22Rv1 (cell line): ENCODE measurements at regions not wholly inside any gene's neighbourhood (a gene's known extent, or its start where the extent isn't known, plus 50 kb on each side); places are given as distances from the start of the nearest gene placed in this dataset.

Experiments
- ZFX ChIP-seq: fragments of 450-650 bp; IDR thresholded peaks from 2 replicates; pipeline ENCODE4 v1.6.1; 2017; ENCODE audit warnings: antibody characterized with exemption, borderline replicate concordance
- TF ChIP-seq, protein P1 (sequence below): fragments of 450-650 bp; IDR thresholded peaks from 2 replicates; pipeline ENCODE4 v1.5.1; 2017; ENCODE audit warnings: mild to moderate bottlenecking

GRCh38 chr3:181455276-181455675 is 256.4 kb upstream of the SOX2 start:
- TF ChIP-seq, protein P1, sequence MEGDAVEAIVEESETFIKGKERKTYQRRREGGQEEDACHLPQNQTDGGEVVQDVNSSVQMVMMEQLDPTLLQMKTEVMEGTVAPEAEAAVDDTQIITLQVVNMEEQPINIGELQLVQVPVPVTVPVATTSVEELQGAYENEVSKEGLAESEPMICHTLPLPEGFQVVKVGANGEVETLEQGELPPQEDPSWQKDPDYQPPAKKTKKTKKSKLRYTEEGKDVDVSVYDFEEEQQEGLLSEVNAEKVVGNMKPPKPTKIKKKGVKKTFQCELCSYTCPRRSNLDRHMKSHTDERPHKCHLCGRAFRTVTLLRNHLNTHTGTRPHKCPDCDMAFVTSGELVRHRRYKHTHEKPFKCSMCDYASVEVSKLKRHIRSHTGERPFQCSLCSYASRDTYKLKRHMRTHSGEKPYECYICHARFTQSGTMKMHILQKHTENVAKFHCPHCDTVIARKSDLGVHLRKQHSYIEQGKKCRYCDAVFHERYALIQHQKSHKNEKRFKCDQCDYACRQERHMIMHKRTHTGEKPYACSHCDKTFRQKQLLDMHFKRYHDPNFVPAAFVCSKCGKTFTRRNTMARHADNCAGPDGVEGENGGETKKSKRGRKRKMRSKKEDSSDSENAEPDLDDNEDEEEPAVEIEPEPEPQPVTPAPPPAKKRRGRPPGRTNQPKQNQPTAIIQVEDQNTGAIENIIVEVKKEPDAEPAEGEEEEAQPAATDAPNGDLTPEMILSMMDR: no peak
- TF ChIP-seq ZFX: no peak
